ENCODE measurements at regions not wholly inside any gene's neighbourhood (a gene's known extent, or its start where the extent isn't known, plus 50 kb on each side); places are given as distances from the start of the nearest gene placed in this dataset.

GRCh38 chr1:25020851-25021590 lies 90.9 kb upstream of the RUNX3 start (continued):
- TF ChIP-seq KIAA2018 (CRISPR knock-in tag; IDR thresholded peaks at IDR 0.05; ENCODE audit: borderline replicate concordance) (no peak), TRIM22 (IDR thresholded peaks at IDR 0.05) (no peak), ZNF34 (CRISPR knock-in tag; IDR thresholded peaks at IDR 0.05; ENCODE audit: borderline replicate concordance) (no peak), NFYC (CRISPR knock-in tag; IDR thresholded peaks at IDR 0.05) (no peak), ZNF883 (CRISPR knock-in tag; IDR thresholded peaks at IDR 0.05; ENCODE audit: not compliant biosample characterization) (no peak), ZFX (CRISPR knock-in tag; IDR thresholded peaks at IDR 0.05; ENCODE audit: low read depth) (0 out of 2 replicates have a peak, but pooled peaks have one; percentile 14), ARID3A (IDR thresholded peaks at IDR 0.05; ENCODE audit: low read depth, low read length) (no peak), POLR2AphosphoS2 (IDR thresholded peaks at IDR 0.05; ENCODE audit: low read depth, low read length) (no peak), ZNF839 (CRISPR knock-in tag; IDR thresholded peaks at IDR 0.05; ENCODE audit: borderline replicate concordance) (no peak), BRD4 (CRISPR knock-in tag; IDR thresholded peaks at IDR 0.05) (no peak), CBX1 (IDR thresholded peaks at IDR 0.05; ENCODE audit: low read depth) (no peak), GTF3A (CRISPR knock-in tag; conservative IDR thresholded peaks at IDR 0.05) (no peak), HOXA9 (CRISPR knock-in tag; IDR thresholded peaks at IDR 0.05; ENCODE audit: borderline replicate concordance) (no peak), ZFP36 (IDR thresholded peaks at IDR 0.05; ENCODE audit: borderline replicate concordance, low read depth, low read length, partially characterized antibody) (no peak), ZNF451 (CRISPR knock-in tag; IDR thresholded peaks at IDR 0.05) (no peak), CREB1 (IDR thresholded peaks at IDR 0.05) (no peak), CREB1 (CRISPR knock-in tag; IDR thresholded peaks at IDR 0.05) (no peak), ZNF720 (CRISPR knock-in tag; IDR thresholded peaks at IDR 0.05) (no peak)

All from HepG2 (cell line).